Trophoblast cell (in vitro differentiated cells and primary cell): ENCODE measurements at regions not wholly inside any gene's neighbourhood (a gene's known extent, or its start where the extent isn't known, plus 50 kb on each side); places are given as distances from the start of the nearest gene placed in this dataset.

Experiments
- DNase-seq, 2 donors: peaks; one replicate each; pipeline ENCODE4 v3.0.0-alpha.2; 2016
- H2AFZ ChIP-seq: 2 replicates; pipeline ENCODE4 v1.6.1; 2013; ENCODE audit warnings: low read length, moderate library complexity, mild to moderate bottlenecking; ENCODE audit not compliant: insufficient read depth, poor library complexity
- H2AK5ac ChIP-seq: 2 replicates; pipeline ENCODE4 v1.6.1; 2013; ENCODE audit warnings: mild to moderate bottlenecking, low read length
- H2BK120ac ChIP-seq: 2 replicates; pipeline ENCODE4 v1.6.1; 2013; ENCODE audit warnings: low read length, mild to moderate bottlenecking, moderate library complexity; ENCODE audit not compliant: insufficient read depth, poor library complexity
- H2BK12ac ChIP-seq: 2 replicates; pipeline ENCODE4 v1.6.1; 2013; ENCODE audit warnings: mild to moderate bottlenecking, low read length, moderate library complexity
- H2BK5ac ChIP-seq: 2 replicates; pipeline ENCODE4 v1.6.1; 2013; ENCODE audit warnings: low read length, low read depth, moderate library complexity, mild to moderate bottlenecking; ENCODE audit not compliant: poor library complexity
- H3K14ac ChIP-seq: 2 replicates; pipeline ENCODE4 v1.6.1; 2013; ENCODE audit warnings: mild to moderate bottlenecking, low read length
- H3K18ac ChIP-seq: 2 replicates; pipeline ENCODE4 v1.6.1; 2013; ENCODE audit warnings: mild to moderate bottlenecking, low read length
- H3K23ac ChIP-seq: 2 replicates; pipeline ENCODE4 v1.6.1; 2013; ENCODE audit warnings: low read length
- H3K27ac ChIP-seq: 2 replicates; pipeline ENCODE4 v1.5.1; 2013; ENCODE audit warnings: low read depth, mild to moderate bottlenecking, inconsistent platforms, low read length, moderate library complexity
- H3K27me3 ChIP-seq: 2 replicates; pipeline ENCODE4 v1.6.1; 2013; ENCODE audit warnings: inconsistent platforms, mild to moderate bottlenecking, low read length, moderate library complexity; ENCODE audit not compliant: insufficient read depth
- H3K36me3 ChIP-seq, 2 experiments: 1 replicate in 1 of 2; 2 replicates in 1 of 2; pipeline ENCODE4 v1.6.1; 2013; ENCODE audit warnings: low read length in 2 of 2, mild to moderate bottlenecking in 2 of 2, moderate library complexity in 1 of 2; ENCODE audit not compliant: insufficient read depth in 2 of 2, control insufficient read depth in 1 of 2
- H3K4ac ChIP-seq: 2 replicates; pipeline ENCODE4 v1.6.1; 2013; ENCODE audit warnings: low read depth, mild to moderate bottlenecking, low read length, moderate library complexity
- H3K4me1 ChIP-seq, 2 experiments: 1 replicate in 1 of 2; 2 replicates in 1 of 2; pipeline ENCODE4 v1.6.1; 2013; ENCODE audit warnings: low read length in 2 of 2, mild to moderate bottlenecking in 2 of 2, moderate library complexity in 1 of 2; ENCODE audit not compliant: insufficient read depth in 2 of 2, control insufficient read depth in 1 of 2
- H3K4me2 ChIP-seq: 2 replicates; pipeline ENCODE4 v1.6.1; 2013; ENCODE audit warnings: inconsistent platforms, mild to moderate bottlenecking, low read length, moderate library complexity
- H3K4me3 ChIP-seq: 2 replicates; pipeline ENCODE4 v1.5.1; 2013; ENCODE audit warnings: mild to moderate bottlenecking, low read depth, low read length, inconsistent platforms
- H3K79me1 ChIP-seq: one replicate; pipeline ENCODE4 v1.6.1; 2013; ENCODE audit warnings: low read length
- H3K79me2 ChIP-seq: 2 replicates; pipeline ENCODE4 v1.6.1; 2013; ENCODE audit warnings: low read length, mild to moderate bottlenecking; ENCODE audit not compliant: control insufficient read depth, insufficient read depth, poor library complexity
- H3K9ac ChIP-seq: 2 replicates; pipeline ENCODE4 v1.6.1; 2013; ENCODE audit warnings: mild to moderate bottlenecking, low read length
- H3K9me3 ChIP-seq: 2 replicates; pipeline ENCODE4 v1.6.1; 2013; ENCODE audit warnings: low read depth, mild to moderate bottlenecking, control low read depth, inconsistent platforms, low read length; ENCODE audit not compliant: insufficient read depth
- H4K12ac ChIP-seq: 2 replicates; pipeline ENCODE4 v1.6.1; 2013; ENCODE audit warnings: low read depth, mild to moderate bottlenecking, low read length, moderate library complexity
- H4K8ac ChIP-seq: 2 replicates; pipeline ENCODE4 v1.6.1; 2013; ENCODE audit warnings: low read depth, mild to moderate bottlenecking, low read length, moderate library complexity
- H4K91ac ChIP-seq: one replicate; pipeline ENCODE4 v1.6.1; 2013; ENCODE audit warnings: low read depth, mild to moderate bottlenecking, low read length, moderate library complexity
- WGBS: extraction: QIAGEN DNeasy Blood & Tissue Kit; methylation state at CpG from one replicate; pipeline ENCODE4 v1.1.7; 2013; ENCODE audit warnings: missing lambda C conversion rate; ENCODE audit not compliant: insufficient read length, insufficient coverage; ENCODE audit errors: extremely low coverage; 5-methylcytosine and 5-hydroxymethylcytosine counted together

DNA sequence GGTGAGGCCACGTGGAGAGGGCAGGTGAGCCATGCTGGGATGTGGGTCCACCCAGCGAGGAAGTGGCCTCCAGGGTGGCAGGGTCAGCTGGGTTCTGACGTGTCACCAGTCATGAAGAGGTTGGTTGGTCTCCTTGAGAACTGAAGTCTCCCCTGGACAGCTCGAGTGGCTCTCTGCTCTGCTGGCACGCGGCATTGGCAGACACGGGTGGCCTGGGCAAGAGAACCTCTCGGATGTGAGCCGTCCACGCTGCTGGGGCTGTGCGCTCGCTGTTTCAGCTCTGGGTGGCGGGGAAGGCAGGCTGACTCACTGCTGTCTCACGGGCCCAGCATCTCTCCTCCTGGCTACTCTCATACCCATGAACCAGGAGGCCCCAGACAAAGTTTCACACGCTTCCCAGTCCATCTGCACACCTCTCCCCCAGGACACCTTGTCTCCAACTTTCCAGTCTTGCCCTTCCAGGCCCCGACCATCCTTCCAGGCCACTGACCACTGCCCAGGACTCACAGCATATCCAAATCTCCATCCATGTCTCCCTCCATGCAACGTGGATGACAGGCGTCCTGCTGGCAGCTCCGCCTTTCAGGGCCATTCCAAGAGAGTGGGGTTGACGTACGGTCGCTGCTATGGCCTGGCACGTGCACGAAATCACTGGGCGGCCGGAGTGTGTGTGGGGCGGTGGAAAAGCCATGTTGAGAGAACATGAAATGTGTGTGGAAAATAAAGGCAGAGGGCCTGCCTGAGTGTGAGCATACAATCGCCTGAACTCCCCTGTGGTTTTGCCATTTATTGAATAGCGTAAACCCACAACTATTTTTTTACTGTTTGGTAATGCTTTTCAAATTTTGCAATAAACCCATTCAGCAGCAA, 145.0 kb upstream of the COL5A1 start:
- Histone ChIP-seq H2BK12ac (no peak overlapping the region), H3K18ac (no peak overlapping the region), H4K91ac (no peak overlapping the region), H3K4ac (no peak overlapping the region), H3K23ac (no peak overlapping the region), H3K27ac (no peak overlapping the region), H3K4me1 (peaks cover 0 to 4% of the 10 kb centered on the region in 2 experiments), H4K12ac (no peak overlapping the region), H3K79me2 (peaks cover 2% of the 10 kb centered on the region), H3K79me1 (peaks cover 4% of the 10 kb centered on the region), H3K9ac (peak overlapping the region; percentile 11), H3K4me2 (no peak overlapping the region), H2BK120ac (no peak overlapping the region), H2AFZ (no peak overlapping the region), H3K9me3 (peaks cover 9% of the 10 kb centered on the region), H3K27me3 (peaks cover 7% of the 10 kb centered on the region), H2BK5ac (no peak overlapping the region), H4K8ac (no peak overlapping the region), H2AK5ac (no peak overlapping the region), H3K36me3 (peaks cover 0 to 3% of the 10 kb centered on the region in 2 experiments), H3K4me3 (no peak overlapping the region), H3K14ac (no peak overlapping the region)
- no CpG with 5 or more reads among the region's 29 CpGs for WGBS
- DNase-seq: peak in 1 of 2 donors; percentile 22

DNA sequence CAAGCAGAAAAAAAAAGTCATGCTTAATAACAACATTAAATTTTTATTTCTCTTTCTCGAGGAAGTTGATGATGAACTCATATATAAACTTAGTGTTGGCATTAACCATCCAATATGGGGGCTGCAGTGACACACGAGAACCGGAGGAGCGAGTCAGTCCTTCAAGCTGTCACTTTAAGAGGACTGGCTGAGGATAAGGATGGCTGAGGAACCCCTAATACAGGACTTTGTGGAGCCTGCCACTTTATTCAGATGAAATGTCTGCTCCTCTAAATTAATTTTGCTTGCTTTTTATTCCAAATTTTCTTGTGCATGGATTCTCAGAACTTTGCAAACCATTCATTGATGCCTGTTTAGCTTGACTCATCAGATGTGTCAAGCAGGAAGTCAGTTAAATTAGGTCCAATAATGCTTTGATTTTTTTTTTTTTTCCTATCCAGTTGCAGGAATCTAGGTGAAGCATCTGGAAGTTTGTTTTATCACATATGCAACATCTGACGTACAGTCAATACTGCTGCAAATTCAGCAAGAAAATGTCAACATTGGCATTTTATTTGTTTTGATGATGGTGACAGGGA, 144.2 kb upstream of the COL5A1 start:
- no peak overlapping the region for H2AK5ac ChIP-seq
- DNase-seq: no peak
- no peak overlapping the region for H3K9ac ChIP-seq
- H2BK120ac ChIP-seq: no peak overlapping the region
- no peak overlapping the region for H3K23ac ChIP-seq
- no peak overlapping the region for H3K4me3 ChIP-seq
- peaks cover 3% of the 10 kb centered on the region for H3K79me2 ChIP-seq
- no peak overlapping the region for H2BK5ac ChIP-seq
- no peak overlapping the region for H4K91ac ChIP-seq
- no peak overlapping the region for H4K12ac ChIP-seq
- WGBS: no CpG with 5 or more reads among the region's 5 CpGs
- no peak overlapping the region for H3K4me2 ChIP-seq
- peaks cover 2 to 6% of the 10 kb centered on the region in 2 experiments for H3K4me1 ChIP-seq
- H3K9me3 ChIP-seq: peaks cover 9% of the 10 kb centered on the region
- no peak overlapping the region for H3K4ac ChIP-seq
- H2BK12ac ChIP-seq: no peak overlapping the region
- H3K27me3 ChIP-seq: peaks cover 7% of the 10 kb centered on the region
- peaks cover 0 to 3% of the 10 kb centered on the region in 2 experiments for H3K36me3 ChIP-seq
- no peak overlapping the region for H2AFZ ChIP-seq
- H3K14ac ChIP-seq: no peak overlapping the region
- peaks cover 10% of the 10 kb centered on the region for H3K79me1 ChIP-seq
- H4K8ac ChIP-seq: no peak overlapping the region
- H3K18ac ChIP-seq: no peak overlapping the region
- H3K27ac ChIP-seq: no peak overlapping the region

DNA sequence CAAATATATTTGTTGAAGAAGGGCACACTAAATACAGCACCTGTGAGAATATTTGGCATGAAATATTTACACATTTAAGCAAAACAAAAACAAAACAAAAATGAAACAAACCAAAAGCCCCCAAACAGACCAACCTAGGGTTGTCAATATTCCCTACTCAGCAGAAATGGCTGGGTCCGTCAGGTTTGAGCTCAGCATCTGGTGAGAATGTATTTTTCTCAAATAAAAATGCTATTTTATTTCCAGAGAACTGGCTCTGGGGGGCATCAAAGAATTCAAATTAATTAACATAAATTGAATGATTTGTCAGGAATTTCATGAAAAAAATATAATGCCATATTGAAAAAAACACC, 142.8 kb upstream of the COL5A1 start:
- Histone ChIP-seq H3K4me2 (no peak overlapping the region), H3K18ac (no peak overlapping the region), H3K79me2 (peaks cover 7% of the 10 kb centered on the region), H4K91ac (no peak overlapping the region), H3K4me1 (peaks cover 14 to 15% of the 10 kb centered on the region in 2 experiments), H3K79me1 (peaks cover 19% of the 10 kb centered on the region), H3K14ac (no peak overlapping the region), H3K4ac (no peak overlapping the region), H4K12ac (no peak overlapping the region), H4K8ac (no peak overlapping the region), H2BK120ac (no peak overlapping the region), H3K23ac (no peak overlapping the region), H3K36me3 (peaks cover 0 to 3% of the 10 kb centered on the region in 2 experiments), H2AK5ac (no peak overlapping the region), H3K27me3 (peaks cover 7% of the 10 kb centered on the region), H3K27ac (no peak overlapping the region), H3K9me3 (peaks cover 9% of the 10 kb centered on the region), H2AFZ (no peak overlapping the region), H2BK5ac (no peak overlapping the region), H2BK12ac (no peak overlapping the region), H3K4me3 (no peak overlapping the region), H3K9ac (no peak overlapping the region)
- no peak for DNase-seq
- WGBS: no CpG with 5 or more reads among the region's 1 CpG

DNA sequence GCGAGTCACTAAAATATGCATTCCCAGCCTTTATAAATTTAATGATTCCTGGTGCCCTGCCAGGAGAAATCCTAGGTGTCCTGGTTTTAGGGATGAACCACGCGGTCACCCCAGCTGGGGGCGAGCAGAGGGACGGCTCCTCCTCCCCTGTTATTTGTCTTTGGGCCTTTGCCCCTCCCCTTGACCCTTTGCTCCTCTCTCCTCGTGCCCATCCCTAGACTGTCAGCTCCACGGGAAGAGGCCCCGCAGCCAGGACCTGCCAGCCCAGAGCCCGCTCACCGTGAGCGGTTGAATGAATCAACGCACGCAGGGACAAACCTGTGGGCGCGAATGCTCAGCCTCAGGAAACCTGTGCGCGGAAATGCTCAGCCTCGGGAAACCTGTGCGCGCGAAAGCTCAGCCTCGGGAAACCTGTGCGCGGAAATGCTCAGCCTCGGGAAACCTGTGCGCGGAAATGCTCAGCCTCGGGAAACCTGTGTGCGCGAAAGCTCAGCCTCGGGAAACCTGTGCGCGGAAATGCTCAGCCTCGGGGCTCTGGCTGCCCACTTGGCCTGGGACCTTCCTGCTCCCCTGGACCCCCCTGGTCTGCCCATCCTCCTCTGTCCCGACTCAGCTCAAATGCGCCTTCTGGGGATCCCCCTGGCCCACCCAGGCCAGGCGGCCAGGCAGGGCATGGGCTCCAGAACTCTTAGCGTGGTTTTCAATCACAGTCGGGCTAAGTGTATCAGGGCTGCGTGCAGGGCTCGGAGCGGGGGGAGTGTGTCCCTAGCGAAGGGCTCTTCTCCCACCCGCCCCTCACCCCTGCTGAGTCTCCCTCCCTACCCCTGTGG, 140.5 kb upstream of the COL5A1 start:
- peaks cover 14 to 15% of the 10 kb centered on the region in 2 experiments for H3K4me1 ChIP-seq
- H3K27me3 ChIP-seq: peaks cover 7% of the 10 kb centered on the region
- H3K14ac ChIP-seq: peak overlapping the region; percentile 50
- H3K36me3 ChIP-seq: peaks cover 0 to 3% of the 10 kb centered on the region in 2 experiments
- H2AFZ ChIP-seq: no peak overlapping the region
- peak overlapping the region; percentile 16 for H3K4me2 ChIP-seq
- no peak overlapping the region for H3K27ac ChIP-seq
- peaks cover 7% of the 10 kb centered on the region for H3K79me2 ChIP-seq
- peak overlapping the region; percentile 70 for H2BK12ac ChIP-seq
- H4K8ac ChIP-seq: no peak overlapping the region
- WGBS: no CpG with 5 or more reads among the region's 44 CpGs
- peak overlapping the region; percentile 77 for H2AK5ac ChIP-seq
- peak overlapping the region; percentile 64 for H2BK120ac ChIP-seq
- no peak overlapping the region for H3K23ac ChIP-seq
- no peak for DNase-seq
- H3K18ac ChIP-seq: no peak overlapping the region
- peaks cover 9% of the 10 kb centered on the region for H3K9me3 ChIP-seq
- no peak overlapping the region for H2BK5ac ChIP-seq
- H4K91ac ChIP-seq: peak overlapping the region; percentile 97
- H3K79me1 ChIP-seq: peaks cover 20% of the 10 kb centered on the region
- no peak overlapping the region for H3K4me3 ChIP-seq
- no peak overlapping the region for H3K9ac ChIP-seq
- H4K12ac ChIP-seq: no peak overlapping the region
- no peak overlapping the region for H3K4ac ChIP-seq
